Left ventricle myocardium inferior (tissue), 1 donor: ENCODE measurements at regions not wholly inside any gene's neighbourhood (a gene's known extent, or its start where the extent isn't known, plus 50 kb on each side); places are given as distances from the start of the nearest gene placed in this dataset.

Source experiments
- DNase-seq: peaks from one replicate; pipeline ENCODE4 v3.0.0-alpha.2; 2020
- H3K27ac ChIP-seq: fragments of 200-600 bp; replicated peaks from 2 replicates; pipeline ENCODE4 v1.8.0; 2021
- H3K27me3 ChIP-seq: fragments of 200-600 bp; 2 replicates; pipeline ENCODE4 v1.8.0; 2021; ENCODE audit warnings: low read depth
- H3K36me3 ChIP-seq: fragments of 200-600 bp; 2 replicates; pipeline ENCODE4 v1.8.0; 2021
- H3K4me1 ChIP-seq: fragments of 200-600 bp; 2 replicates; pipeline ENCODE4 v1.8.0; 2021
- H3K4me3 ChIP-seq: fragments of 200-600 bp; 2 replicates; pipeline ENCODE4 v1.8.0; 2021; ENCODE audit warnings: mild to moderate bottlenecking, moderate library complexity
- H3K9me3 ChIP-seq: fragments of 200-600 bp; replicated peaks from 2 replicates; pipeline ENCODE4 v1.8.0; 2021
- CTCF ChIP-seq: fragments of 200-600 bp; IDR thresholded peaks from 2 replicates; pipeline ENCODE4 v1.8.0; 2021; ENCODE audit warnings: antibody characterized with exemption, mild to moderate bottlenecking, borderline replicate concordance
- intact Hi-C: fragments of 100-400 bp; cut with micrococcal nuclease; formaldehyde crosslinking; loops from one replicate; pipeline ENCODE4 v1.11.0; 2022
- donor health status: DM: no; HTN: yes; CAD: no; lungs with severe emphysema.

GRCh38 chr17:52389632-52390031 lies 231.1 kb upstream of the CA10 start:
- Histone ChIP-seq H3K4me1 (no peaks in the 10 kb centered on the region), H3K27ac (no peak overlapping the region), H3K27me3 (peaks cover 4% of the 10 kb centered on the region), H3K4me3 (peak overlapping the region; percentile 43), H3K9me3 (no peaks in the 10 kb centered on the region), H3K36me3 (no peaks in the 10 kb centered on the region)
- intact Hi-C loops = no loop called here
- DNase-seq = no peak
- no peak for TF ChIP-seq CTCF

- Histone ChIP-seq H3K27ac (no peak overlapping the region), H3K4me3 (no peak overlapping the region), H3K27me3 (peaks cover 4% of the 10 kb centered on the region), H3K9me3 (no peaks in the 10 kb centered on the region), H3K4me1 (no peaks in the 10 kb centered on the region), H3K36me3 (no peaks in the 10 kb centered on the region)
- TF ChIP-seq CTCF = no peak
- no peak for DNase-seq
- intact Hi-C loops = no loop called here
These were observed 230.4 kb upstream of the CA10 start for GRCh38 chr17:52388941-52389340.

GRCh38 chr17:52384695-52385094 lies 226.2 kb upstream of the CA10 start:
- intact Hi-C loops = no loop called here
- H3K27me3 ChIP-seq = peaks cover 9% of the 10 kb centered on the region

GRCh38 chr17:52383493-52384100 lies 225.1 kb upstream of the CA10 start:
- peak; percentile 66 for TF ChIP-seq CTCF
- intact Hi-C loops = no loop called here
- no peaks in the 10 kb centered on the region for H3K36me3 ChIP-seq
- H3K9me3 ChIP-seq = no peaks in the 10 kb centered on the region
- no peak overlapping the region for H3K27ac ChIP-seq
- DNase-seq = no peak
- H3K27me3 ChIP-seq = peaks cover 10% of the 10 kb centered on the region
- H3K4me3 ChIP-seq = no peak overlapping the region
- no peaks in the 10 kb centered on the region for H3K4me1 ChIP-seq

More at GRCh38 chr17:52384695-52385094, 226.2 kb upstream of the CA10 start:
- H3K9me3 ChIP-seq = no peaks in the 10 kb centered on the region
- no peak overlapping the region for H3K27ac ChIP-seq
- no peaks in the 10 kb centered on the region for H3K36me3 ChIP-seq
- no peak for DNase-seq
- no peaks in the 10 kb centered on the region for H3K4me1 ChIP-seq
- no peak overlapping the region for H3K4me3 ChIP-seq
- no peak for TF ChIP-seq CTCF

- no peak for TF ChIP-seq CTCF
- H3K4me1 ChIP-seq = no peaks in the 10 kb centered on the region
- peaks cover 10% of the 10 kb centered on the region for H3K27me3 ChIP-seq
- H3K27ac ChIP-seq = no peak overlapping the region
- H3K36me3 ChIP-seq = no peaks in the 10 kb centered on the region
- intact Hi-C loops = no loop called here
- DNase-seq = no peak
- H3K9me3 ChIP-seq = no peaks in the 10 kb centered on the region
- no peak overlapping the region for H3K4me3 ChIP-seq
These were observed 220.3 kb upstream of the CA10 start for GRCh38 chr17:52378860-52379259.
